ENCODE measurements at regions not wholly inside any gene's neighbourhood (a gene's known extent, or its start where the extent isn't known, plus 50 kb on each side); places are given as distances from the start of the nearest gene placed in this dataset.

- TF ChIP-seq ATF2 (tag by site-specific recombination; IDR thresholded peaks at IDR 0.05; ENCODE audit: low read depth) (no peak), YY1 (tag by site-specific recombination; IDR thresholded peaks at IDR 0.05) (no peak), ZBTB49 (tag by site-specific recombination; IDR thresholded peaks at IDR 0.05; ENCODE audit: low read depth) (no peak), ZNF629 (tag by site-specific recombination; IDR thresholded peaks at IDR 0.05) (no peak), ZNF211 (tag by site-specific recombination; IDR thresholded peaks at IDR 0.05; ENCODE audit: low read depth) (no peak)
Measured at GRCh38 chr10:4529266-4529665, 296.7 kb upstream of the AKR1E2 start (continued).

GRCh38 chr10:4527281-4527970 lies 298.6 kb upstream of the AKR1E2 start:
- POLR2A ChIA-PET, result no interaction called here
- no peak for TF ChIP-seq SETDB1 (IDR thresholded peaks at IDR 0.05; ENCODE audit: insufficient read length, low read length)
- no peak for TF ChIP-seq WT1 (tag by site-specific recombination; IDR thresholded peaks at IDR 0.05)
- no peak for TF ChIP-seq ZNF24 (tag by site-specific recombination; IDR thresholded peaks at IDR 0.05)
- TF ChIP-seq ZNF768 (tag by site-specific recombination; IDR thresholded peaks at IDR 0.05), result no peak
- TF ChIP-seq ZNF843 (tag by site-specific recombination; IDR thresholded peaks at IDR 0.05), result no peak
- no peak for TF ChIP-seq PATZ1 (tag by site-specific recombination; IDR thresholded peaks at IDR 0.05)
- TF ChIP-seq REST (tag by site-specific recombination; IDR thresholded peaks at IDR 0.05), result no peak
- TF ChIP-seq ZNF704 (tag by site-specific recombination; IDR thresholded peaks at IDR 0.05), result no peak
- TF ChIP-seq ZNF600 (tag by site-specific recombination; IDR thresholded peaks at IDR 0.05), result no peak
- TF ChIP-seq GLI4 (tag by site-specific recombination; IDR thresholded peaks at IDR 0.05), result no peak
- TF ChIP-seq ZFP69B (tag by site-specific recombination; IDR thresholded peaks at IDR 0.05), result no peak
- TF ChIP-seq ZNF248 (tag by site-specific recombination; IDR thresholded peaks at IDR 0.05), result no peak
- Histone ChIP-seq H3K4me3 (ENCODE audit: low read depth, low read length) (no peak overlapping the region), H3K9me3 (ENCODE audit: control insufficient read depth, insufficient read depth, low read depth, low read length) (no peaks in the 10 kb centered on the region), H3K36me3 (ENCODE audit: control insufficient read depth in 2 of 2, insufficient read depth in 1 of 2, low read length in 2 of 2) (no peaks in the 10 kb centered on the region), H3K4me1 (ENCODE audit: control insufficient read depth, insufficient read depth, low read length) (no peaks in the 10 kb centered on the region), H3K27ac (ENCODE audit: extremely low read depth, low read depth, low read length) (no peak overlapping the region)
- CTCF ChIA-PET, result no interaction called here
